ENCODE measurements at regions not wholly inside any gene's neighbourhood (a gene's known extent, or its start where the extent isn't known, plus 50 kb on each side); places are given as distances from the start of the nearest gene placed in this dataset.

DNA sequence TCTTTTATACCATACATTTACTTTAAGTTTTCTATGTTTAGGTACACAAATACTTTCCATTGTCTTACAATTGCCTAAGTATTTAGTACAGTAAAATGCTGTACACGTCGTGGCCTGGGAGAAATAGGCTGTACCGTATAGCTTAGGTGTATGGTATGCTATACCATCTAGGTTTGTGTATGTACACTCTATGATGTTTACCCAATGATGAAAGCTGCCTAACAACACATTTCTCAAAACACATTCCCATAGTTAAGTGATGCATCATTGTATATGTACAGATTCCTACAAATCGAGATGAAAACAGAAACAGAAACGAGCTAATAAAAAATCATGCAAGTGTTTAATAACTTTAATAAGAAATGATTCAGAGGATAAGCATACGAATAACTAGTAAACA lies 51.6 kb downstream of the SPANXA2 start:
- DNase-seq, result no peak

DNA sequence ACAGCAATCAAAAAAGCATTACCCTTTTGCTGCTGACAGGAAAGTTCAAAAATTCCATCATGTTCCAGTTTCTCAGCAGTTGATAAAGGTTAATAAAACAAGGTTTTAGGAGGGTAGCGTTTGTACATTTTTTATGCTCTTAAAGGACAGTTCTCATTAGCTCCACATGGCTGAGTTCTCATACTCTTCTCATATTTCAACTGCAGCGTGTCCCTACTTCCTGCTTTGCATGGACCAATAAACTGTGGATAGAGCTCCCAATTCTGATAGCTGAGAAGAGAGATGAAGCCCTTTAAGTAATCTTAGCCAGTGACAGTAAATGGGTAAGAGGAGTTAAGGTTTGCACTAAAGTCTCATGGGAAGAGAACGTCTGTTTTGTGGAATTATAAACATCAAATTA lies 53.5 kb downstream of the SPANXA2 start:
- DNase-seq, result peak; percentile 37

All from eye (tissue), 1 donor.